ENCODE measurements at regions not wholly inside any gene's neighbourhood (a gene's known extent, or its start where the extent isn't known, plus 50 kb on each side); places are given as distances from the start of the nearest gene placed in this dataset.

GRCh38 chr12:91923864-91924263 is 221.8 kb downstream of the BTG1 start:
- TF ChIP-seq CTCF (IDR thresholded peaks at IDR 0.05; ENCODE audit: low read length) = no peak
- TF ChIP-seq EZH2 (optimal IDR thresholded peaks at IDR 0.05; ENCODE audit: low read depth, low read length) = no peak
